ENCODE measurements at regions not wholly inside any gene's neighbourhood (a gene's known extent, or its start where the extent isn't known, plus 50 kb on each side); places are given as distances from the start of the nearest gene placed in this dataset.
A peak's percentile ranks its signal among the peaks of the same experiment; 100 is the strongest.

- no TSS peak for BruUV-seq (replicated peaks)
- CTCF ChIA-PET, result no interaction called here
Measured at GRCh38 chr4:87913896-87914295, 61.6 kb upstream of the SPP1 start.

More at GRCh38 chr4:87913896-87914295, 61.6 kb upstream of the SPP1 start:
- Histone ChIP-seq H3K4me3 (replicated peaks in 1 of 2; ENCODE audit: low read depth in 1 of 2, low read length in 2 of 2) (no peak overlapping the region), H3K79me2 (ENCODE audit: insufficient read depth, low read length) (no peaks in the 10 kb centered on the region), H3K4me2 (ENCODE audit: low read length) (no peak overlapping the region), H3K9me2 (ENCODE audit: insufficient read depth) (no peaks in the 10 kb centered on the region), H3K27ac (ENCODE audit: low read depth, low read length) (no peak overlapping the region), H2AFZ (ENCODE audit: low read depth, low read length, poor library complexity, severe bottlenecking) (peak overlapping the region; percentile 18), H3K36me3 (ENCODE audit: control insufficient read depth in 1 of 2, insufficient read depth in 2 of 2, low read length in 2 of 2) (no peaks in the 10 kb centered on the region), H3K9ac (ENCODE audit: low read length) (no peak overlapping the region), H3K4me1 (ENCODE audit: control insufficient read depth in 1 of 2, insufficient read depth in 2 of 2, low read length in 2 of 2) (peaks cover 0 to 6% of the 10 kb centered on the region in 2 experiments; a peak in 1 of 4 replicates), H4K20me1 (ENCODE audit: insufficient read depth) (no peaks in the 10 kb centered on the region), H3K9me3 (ENCODE audit: control insufficient read depth in 1 of 2, insufficient read depth in 1 of 2, low read depth in 1 of 2, low read length in 2 of 2) (no peaks in the 10 kb centered on the region), H3K27me3 (ENCODE audit: insufficient read depth, low read length) (no peaks in the 10 kb centered on the region)
- intact Hi-C loops (cut with micrococcal nuclease), result no loop called here
- no peak for TF ChIP-seq POLR2A (IDR thresholded peaks at IDR 0.05; ENCODE audit: borderline replicate concordance, extremely low read depth, insufficient read depth, insufficient read length)
- no peak for TF ChIP-seq YY1 (IDR thresholded peaks at IDR 0.05; ENCODE audit: extremely low read depth, insufficient replicate concordance, low read depth, low read length)
- TF ChIP-seq ELF1 (IDR thresholded peaks at IDR 0.05; ENCODE audit: borderline replicate concordance, low read depth), result no peak
- TF ChIP-seq EGR1 (IDR thresholded peaks at IDR 0.05; ENCODE audit: low read depth), result no peak
- TF ChIP-seq REST (IDR thresholded peaks at IDR 0.05; ENCODE audit: low read depth), result no peak
- no peak for TF ChIP-seq EZH2 (IDR thresholded peaks at IDR 0.05)
- no peak for TF ChIP-seq SRF (IDR thresholded peaks at IDR 0.05; ENCODE audit: low read depth)
- no peak for TF ChIP-seq CTCF (IDR thresholded peaks at IDR 0.05 in 2 of 3, conservative IDR thresholded peaks at IDR 0.05 in 1 of 3; ENCODE audit: borderline replicate concordance in 1 of 3, insufficient read depth in 1 of 3, low read depth in 2 of 3, low read length in 2 of 3)
- no peak for TF ChIP-seq SP1 (IDR thresholded peaks at IDR 0.05; ENCODE audit: low read depth)
- TF ChIP-seq TCF7L2 (IDR thresholded peaks at IDR 0.05; ENCODE audit: borderline replicate concordance, extremely low read depth, insufficient read depth, insufficient read length), result no peak
- no peak for TF ChIP-seq ZFX (IDR thresholded peaks at IDR 0.05)
- RAD21 ChIA-PET (ENCODE audit: low non-redundant PET in 1 of 2, low total read pairs in 2 of 2, uncharacterized antibody in 2 of 2, unreplicated experiment in 2 of 2), result no interaction called here
- DNase-seq (ENCODE audit: low read depth, low spot score) (no peak), ATAC-seq (no peak)
- POLR2A ChIA-PET, result no interaction called here
